CD8-positive, alpha-beta memory T cell (primary cell): ENCODE measurements at regions not wholly inside any gene's neighbourhood (a gene's known extent, or its start where the extent isn't known, plus 50 kb on each side); places are given as distances from the start of the nearest gene placed in this dataset.

Source experiments
- CTCF ChIA-PET: fragments of 350-600 bp; sonication (Branson Sonifier 250); formaldehyde crosslinking; loops from one replicate; lab custom pipeline; 2021; ENCODE audit warnings: antibody characterized with exemption; lab: Charles Lee
- POLR2A ChIA-PET: fragments of 350-600 bp; sonication (Branson Sonifier 250); formaldehyde crosslinking; loops from one replicate; lab custom pipeline; 2021; ENCODE audit warnings: antibody characterized with exemption; lab: Charles Lee
- DNase-seq, 5 donors: peaks; one replicate each; pipeline versions ENCODE4 v3.0.0 to v3.0.0-alpha.2; 2020 to 2022; ENCODE audit warnings: mixed read lengths in 1 of 5
- H3K27ac ChIP-seq: one replicate; pipeline ENCODE4 v1.7.0; 2013; ENCODE audit warnings: low read depth, mild to moderate bottlenecking, low read length, moderate library complexity
- H3K27me3 ChIP-seq: 2 replicates; pipeline ENCODE4 v1.7.0; 2013; ENCODE audit warnings: low read length, mild to moderate bottlenecking; ENCODE audit not compliant: insufficient read depth, poor library complexity, severe bottlenecking
- H3K36me3 ChIP-seq: 2 replicates; pipeline ENCODE4 v1.7.0; 2013; ENCODE audit warnings: mild to moderate bottlenecking, low read length, moderate library complexity; ENCODE audit not compliant: insufficient read depth
- H3K4me1 ChIP-seq: 2 replicates; pipeline ENCODE4 v1.7.0; 2013; ENCODE audit warnings: mild to moderate bottlenecking, low read length, moderate library complexity; ENCODE audit not compliant: insufficient read depth
- H3K4me3 ChIP-seq: 2 replicates; pipeline ENCODE4 v1.7.0; 2013; ENCODE audit warnings: mild to moderate bottlenecking, low read length
- H3K9me3 ChIP-seq: 2 replicates; pipeline ENCODE4 v1.7.0; 2013; ENCODE audit warnings: mild to moderate bottlenecking, low read length
- H3K27ac Mint-ChIP-seq, 8 donors: one replicate each; pipeline ENCODE4 v1.8.0; 2020 to 2021; ENCODE audit warnings: mixed read lengths in 8 of 8, mild to moderate bottlenecking in 6 of 8, inconsistent platforms in 3 of 8, moderate library complexity in 3 of 8
- H3K27me3 Mint-ChIP-seq, 2 donors: one replicate each; pipeline ENCODE4 v1.8.0; 2020 to 2021; ENCODE audit warnings: mixed read lengths in 2 of 2, mild to moderate bottlenecking in 1 of 2, moderate library complexity in 1 of 2
- H3K36me3 Mint-ChIP-seq, 3 donors: one replicate each; pipeline ENCODE4 v1.8.0; 2020 to 2021; ENCODE audit warnings: mixed read lengths in 3 of 3, inconsistent platforms in 1 of 3, mild to moderate bottlenecking in 1 of 3
- H3K4me1 Mint-ChIP-seq, 3 donors: one replicate each; pipeline ENCODE4 v1.8.0; 2020 to 2021; ENCODE audit warnings: mixed read lengths in 3 of 3, inconsistent platforms in 1 of 3, mild to moderate bottlenecking in 1 of 3
- H3K4me3 Mint-ChIP-seq, 7 donors: one replicate each; pipeline ENCODE4 v1.8.0; 2020 to 2021; ENCODE audit warnings: mixed read lengths in 7 of 7, mild to moderate bottlenecking in 6 of 7, moderate library complexity in 4 of 7, inconsistent platforms in 2 of 7
- H3K9me3 Mint-ChIP-seq, 5 donors: one replicate each; pipeline ENCODE4 v1.8.0; 2020 to 2022; ENCODE audit warnings: mixed read lengths in 5 of 5, mild to moderate bottlenecking in 3 of 5, moderate library complexity in 2 of 5, inconsistent platforms in 1 of 5

- no peak for DNase-seq
- no peak overlapping the region for H3K27ac ChIP-seq
- no peak overlapping the region for H3K4me3 ChIP-seq
- no peaks in the 10 kb centered on the region for H3K27me3 ChIP-seq
- H3K9me3 ChIP-seq, result no peaks in the 10 kb centered on the region
- POLR2A ChIA-PET, result no interaction called here
- Mint-ChIP-seq H3K4me3 (no peak overlapping the region), H3K36me3 (peaks cover 0 to 8% (median 1%) of the 10 kb centered on the region in 3 donors), H3K27me3 (peaks cover 0 to 4% of the 10 kb centered on the region in 2 donors), H3K9me3 (no peaks in the 10 kb centered on the region), H3K27ac (no peak overlapping the region), H3K4me1 (peaks cover under 1 to 7% (median under 1%) of the 10 kb centered on the region in 3 donors)
- no peaks in the 10 kb centered on the region for H3K36me3 ChIP-seq
- CTCF ChIA-PET, result no interaction called here
- H3K4me1 ChIP-seq, result no peaks in the 10 kb centered on the region
Observed at GRCh38 chr2:8268172-8268783, 413.6 kb upstream of the ID2 start.

GRCh38 chr2:8270699-8271098 is 411.2 kb upstream of the ID2 start:
- ChIA-PET CTCF (no interaction called here), POLR2A (no interaction called here)
- Mint-ChIP-seq H3K36me3 (peaks cover 0 to 8% (median 5%) of the 10 kb centered on the region in 3 donors), H3K27ac (peak overlapping the region in 1 of 8 donors; percentile 44), H3K4me1 (peaks cover 4 to 7% (median 5%) of the 10 kb centered on the region in 3 donors), H3K9me3 (no peaks in the 10 kb centered on the region), H3K4me3 (no peak overlapping the region), H3K27me3 (peaks cover 0 to 3% of the 10 kb centered on the region in 2 donors)
- no peak overlapping the region for H3K27ac ChIP-seq
- H3K4me1 ChIP-seq, result no peaks in the 10 kb centered on the region
- DNase-seq, result no peak
- no peaks in the 10 kb centered on the region for H3K27me3 ChIP-seq
- no peak overlapping the region for H3K4me3 ChIP-seq
- no peaks in the 10 kb centered on the region for H3K36me3 ChIP-seq
- H3K9me3 ChIP-seq, result no peaks in the 10 kb centered on the region

- Mint-ChIP-seq H3K4me1 (peaks cover 4 to 7% (median 5%) of the 10 kb centered on the region in 3 donors), H3K4me3 (no peak overlapping the region), H3K36me3 (peaks cover 0 to 10% (median 8%) of the 10 kb centered on the region in 3 donors), H3K27ac (no peak overlapping the region), H3K9me3 (no peaks in the 10 kb centered on the region), H3K27me3 (peaks cover 0 to 3% of the 10 kb centered on the region in 2 donors)
- H3K9me3 ChIP-seq, result no peaks in the 10 kb centered on the region
- H3K4me1 ChIP-seq, result no peaks in the 10 kb centered on the region
- POLR2A ChIA-PET, result no interaction called here
- H3K27me3 ChIP-seq, result no peaks in the 10 kb centered on the region
- no peak for DNase-seq
- CTCF ChIA-PET, result no interaction called here
- H3K4me3 ChIP-seq, result no peak overlapping the region
- H3K27ac ChIP-seq, result no peak overlapping the region
- H3K36me3 ChIP-seq, result no peaks in the 10 kb centered on the region
Observed at GRCh38 chr2:8271461-8271860, 410.4 kb upstream of the ID2 start.

GRCh38 chr2:8276026-8276425 is 405.8 kb upstream of the ID2 start:
- no peak overlapping the region for H3K27ac ChIP-seq
- Mint-ChIP-seq H3K27me3 (peaks cover 0 to 5% of the 10 kb centered on the region in 2 donors), H3K4me3 (no peak overlapping the region), H3K9me3 (no peaks in the 10 kb centered on the region), H3K27ac (peak overlapping the region in 1 of 8 donors; percentile 43), H3K4me1 (peaks cover 13 to 24% (median 16%) of the 10 kb centered on the region in 3 donors), H3K36me3 (peaks cover 0 to 14% (median 5%) of the 10 kb centered on the region in 3 donors)
- H3K4me3 ChIP-seq, result no peak overlapping the region
- no peak for DNase-seq
- no peaks in the 10 kb centered on the region for H3K27me3 ChIP-seq
- H3K4me1 ChIP-seq, result no peaks in the 10 kb centered on the region
- ChIA-PET POLR2A (no interaction called here), CTCF (no interaction called here)
- H3K9me3 ChIP-seq, result no peaks in the 10 kb centered on the region
- H3K36me3 ChIP-seq, result no peaks in the 10 kb centered on the region

DNA sequence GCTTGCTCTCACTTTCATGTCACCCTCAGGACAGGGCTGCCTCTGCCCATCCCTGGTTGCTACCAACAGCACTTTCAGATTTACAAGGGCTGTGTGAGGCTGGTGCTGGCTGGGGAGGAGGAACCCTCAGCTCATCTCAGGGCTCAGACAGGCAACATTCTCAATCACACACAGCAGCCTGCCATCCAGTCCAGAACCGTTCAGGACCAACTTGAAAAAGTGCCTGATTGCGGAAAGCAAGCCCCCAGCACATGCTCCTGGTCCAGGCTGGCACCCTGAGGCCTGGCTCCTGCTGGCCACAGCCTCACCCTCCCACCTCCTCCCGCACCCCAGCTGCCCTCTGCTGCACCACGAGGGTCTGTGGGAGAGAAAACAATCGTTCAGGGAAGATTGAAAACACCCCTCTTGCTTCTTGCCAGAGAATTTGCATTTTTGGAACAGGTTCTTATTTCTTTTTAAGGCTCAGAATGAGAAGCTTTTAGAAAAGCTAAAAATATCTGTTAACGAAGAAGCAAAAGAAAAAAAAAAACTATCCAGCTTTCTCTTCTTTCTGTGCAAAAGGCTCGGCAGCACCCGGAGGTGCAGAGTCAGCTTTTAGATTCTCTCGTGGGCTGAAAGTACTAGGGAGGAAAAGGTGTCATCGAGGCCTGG is 403.8 kb upstream of the ID2 start:
- Mint-ChIP-seq H3K4me3 (peak overlapping the region; percentile 13 to 78 (median 68)), H3K27me3 (peaks cover 0 to 4% of the 10 kb centered on the region in 2 donors), H3K27ac (peak overlapping the region in 7 of 8 donors; percentile 27 to 88 (median 72)), H3K36me3 (peaks cover 0 to 14% (median 1%) of the 10 kb centered on the region in 3 donors), H3K4me1 (peaks cover 28 to 40% (median 31%) of the 10 kb centered on the region in 3 donors), H3K9me3 (no peaks in the 10 kb centered on the region)
- no peak for DNase-seq
- no peaks in the 10 kb centered on the region for H3K36me3 ChIP-seq
- CTCF ChIA-PET, result no interaction called here
- H3K27ac ChIP-seq, result no peak overlapping the region
- no peak overlapping the region for H3K4me3 ChIP-seq
- H3K9me3 ChIP-seq, result no peaks in the 10 kb centered on the region
- H3K27me3 ChIP-seq, result no peaks in the 10 kb centered on the region
- no peaks in the 10 kb centered on the region for H3K4me1 ChIP-seq
- POLR2A ChIA-PET, result no interaction called here

GRCh38 chr2:8278709-8279354 is 403.0 kb upstream of the ID2 start:
- no peaks in the 10 kb centered on the region for H3K9me3 ChIP-seq
- DNase-seq, result no peak
- H3K27ac Mint-ChIP-seq, result peak overlapping the region in 6 of 8 donors; percentile 49 to 88 (median 78)
- no peak overlapping the region for H3K27ac ChIP-seq
- CTCF ChIA-PET, result no interaction called here
- peaks cover 31 to 41% (median 35%) of the 10 kb centered on the region in 3 donors for H3K4me1 Mint-ChIP-seq
- H3K4me3 ChIP-seq, result no peak overlapping the region
- H3K36me3 ChIP-seq, result no peaks in the 10 kb centered on the region
- peaks cover 0 to 14% (median 1%) of the 10 kb centered on the region in 3 donors for H3K36me3 Mint-ChIP-seq
- peak overlapping the region in 6 of 7 donors; percentile 24 to 93 (median 70) for H3K4me3 Mint-ChIP-seq
- no peaks in the 10 kb centered on the region for H3K27me3 ChIP-seq
- H3K9me3 Mint-ChIP-seq, result no peaks in the 10 kb centered on the region
- peaks cover 0 to 4% of the 10 kb centered on the region in 2 donors for H3K27me3 Mint-ChIP-seq
- POLR2A ChIA-PET, result no interaction called here
- H3K4me1 ChIP-seq, result no peaks in the 10 kb centered on the region

- Histone ChIP-seq H3K36me3 (no peaks in the 10 kb centered on the region), H3K9me3 (no peaks in the 10 kb centered on the region), H3K27ac (no peak overlapping the region), H3K4me1 (no peaks in the 10 kb centered on the region), H3K4me3 (no peak overlapping the region), H3K27me3 (no peaks in the 10 kb centered on the region)
- Mint-ChIP-seq H3K36me3 (peaks cover 0 to 14% (median 1%) of the 10 kb centered on the region in 3 donors), H3K4me1 (peaks cover 36 to 46% (median 39%) of the 10 kb centered on the region in 3 donors), H3K27ac (peak overlapping the region in 6 of 8 donors; percentile 31 to 88 (median 78)), H3K4me3 (peak overlapping the region in 6 of 7 donors; percentile 27 to 93 (median 62)), H3K9me3 (no peaks in the 10 kb centered on the region), H3K27me3 (peaks cover 0 to 4% of the 10 kb centered on the region in 2 donors)
- ChIA-PET CTCF (no interaction called here), POLR2A (interaction anchor here (0.7 kb wide), 1 partner anchor 14 kb away, joined by 3 read pairs; no protein-coding TSS in a partner anchor)
- DNase-seq, result no peak
Observed at GRCh38 chr2:8279506-8279905, 402.4 kb upstream of the ID2 start.
